ENCODE measurements at regions not wholly inside any gene's neighbourhood (a gene's known extent, or its start where the extent isn't known, plus 50 kb on each side); places are given as distances from the start of the nearest gene placed in this dataset.

DNA sequence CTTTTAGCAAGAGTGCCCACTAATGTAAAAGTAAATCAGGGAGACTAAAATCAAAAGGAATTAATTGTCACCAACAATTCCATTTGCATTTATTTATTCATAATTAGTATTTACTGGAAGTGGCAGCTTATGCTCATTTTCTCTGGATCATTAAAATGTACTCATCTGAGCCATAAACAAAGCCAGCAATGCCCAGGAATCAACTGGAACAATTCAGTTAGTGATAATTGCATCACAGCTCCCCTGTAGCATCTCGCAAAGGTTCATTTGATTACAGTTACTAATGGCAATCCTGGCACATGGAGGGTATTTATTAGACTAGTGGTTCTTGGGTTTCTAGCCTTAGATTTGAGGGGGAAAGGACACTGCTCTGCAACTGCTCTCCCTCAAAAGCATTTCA lies 92.7 kb upstream of the C1orf21 start:
- DNase-seq (ENCODE audit: insufficient read length, low spot score) = no peak
- FAIRE-seq = no peak
- no peak for TF ChIP-seq POU2F2 (IDR thresholded peaks at IDR 0.05; ENCODE audit: low read depth, low read length)
- TF ChIP-seq POLR2A (IDR thresholded peaks at IDR 0.05; ENCODE audit: low read depth, low read length) = no peak
- no peak for TF ChIP-seq TAF1 (IDR thresholded peaks at IDR 0.05; ENCODE audit: low read depth, low read length)
- no peak for TF ChIP-seq POLR2AphosphoS5 (IDR thresholded peaks at IDR 0.05; ENCODE audit: low read depth, low read length)
- no peak for TF ChIP-seq PAX5 (IDR thresholded peaks at IDR 0.05; ENCODE audit: insufficient read depth, low read length, severe bottlenecking)
- TF ChIP-seq SPI1 (IDR thresholded peaks at IDR 0.05; ENCODE audit: low read depth, low read length) = no peak

DNA sequence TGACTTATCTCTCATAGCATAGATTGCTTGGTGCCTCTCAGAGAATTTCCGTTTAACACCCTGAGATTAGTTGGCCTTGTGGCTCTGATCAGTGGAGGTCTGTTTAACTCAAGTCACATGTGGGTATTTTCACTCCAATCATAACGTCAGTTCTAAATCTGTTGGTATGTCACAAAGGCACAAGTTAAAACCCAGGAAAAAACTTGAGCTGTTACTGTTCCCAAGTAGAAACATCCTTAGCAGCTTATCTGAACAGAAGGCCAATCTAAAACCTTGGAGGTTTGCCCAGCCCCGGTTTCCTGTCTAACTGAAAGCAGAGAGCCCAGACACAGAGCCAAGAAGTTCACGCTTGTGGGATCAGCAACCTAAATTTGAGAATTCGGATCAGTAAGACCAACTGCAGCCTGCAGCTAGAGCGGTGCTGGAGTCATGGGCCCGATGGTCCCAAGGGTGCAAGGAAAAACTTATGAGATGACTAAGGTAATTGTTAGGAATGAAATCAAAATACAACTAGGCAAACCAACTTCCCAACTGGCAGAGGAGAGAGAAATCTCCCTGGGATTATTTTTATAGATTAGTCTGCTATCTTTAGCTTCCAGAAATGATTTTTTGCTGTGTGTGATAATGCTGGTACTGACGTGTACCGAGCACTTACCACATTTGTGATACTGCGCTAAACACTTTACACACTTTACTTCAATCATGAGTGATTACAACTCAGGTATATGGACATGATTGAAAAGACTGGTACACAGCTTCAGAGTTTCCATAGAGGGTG lies 90.2 kb upstream of the C1orf21 start:
- FAIRE-seq (no peak), DNase-seq (ENCODE audit: insufficient read length, low spot score) (no peak)
- TF ChIP-seq POLR2AphosphoS5 (IDR thresholded peaks at IDR 0.05; ENCODE audit: low read depth, low read length) (no peak), POLR2A (IDR thresholded peaks at IDR 0.05; ENCODE audit: low read depth, low read length) (no peak), TAF1 (IDR thresholded peaks at IDR 0.05; ENCODE audit: low read depth, low read length) (no peak), POU2F2 (IDR thresholded peaks at IDR 0.05; ENCODE audit: low read depth, low read length) (no peak), PAX5 (IDR thresholded peaks at IDR 0.05; ENCODE audit: insufficient read depth, low read length, severe bottlenecking) (no peak), SPI1 (IDR thresholded peaks at IDR 0.05; ENCODE audit: low read depth, low read length) (no peak)

GRCh38 chr1:184297244-184297750 lies 89.5 kb upstream of the C1orf21 start:
- no peak for TF ChIP-seq SPI1 (IDR thresholded peaks at IDR 0.05; ENCODE audit: low read depth, low read length)
- DNase-seq (ENCODE audit: insufficient read length, low spot score) (no peak), FAIRE-seq (no peak)

- TF ChIP-seq TAF1 (IDR thresholded peaks at IDR 0.05; ENCODE audit: low read depth, low read length) (no peak), POLR2A (IDR thresholded peaks at IDR 0.05; ENCODE audit: low read depth, low read length) (no peak), POLR2AphosphoS5 (IDR thresholded peaks at IDR 0.05; ENCODE audit: low read depth, low read length) (no peak), POU2F2 (IDR thresholded peaks at IDR 0.05; ENCODE audit: low read depth, low read length) (no peak), SPI1 (IDR thresholded peaks at IDR 0.05; ENCODE audit: low read depth, low read length) (no peak), PAX5 (IDR thresholded peaks at IDR 0.05; ENCODE audit: insufficient read depth, low read length, severe bottlenecking) (no peak)
- no peak for DNase-seq (ENCODE audit: insufficient read length, low spot score)
- FAIRE-seq = no peak
Measured at GRCh38 chr1:184298440-184299405, 88.1 kb upstream of the C1orf21 start.

DNA sequence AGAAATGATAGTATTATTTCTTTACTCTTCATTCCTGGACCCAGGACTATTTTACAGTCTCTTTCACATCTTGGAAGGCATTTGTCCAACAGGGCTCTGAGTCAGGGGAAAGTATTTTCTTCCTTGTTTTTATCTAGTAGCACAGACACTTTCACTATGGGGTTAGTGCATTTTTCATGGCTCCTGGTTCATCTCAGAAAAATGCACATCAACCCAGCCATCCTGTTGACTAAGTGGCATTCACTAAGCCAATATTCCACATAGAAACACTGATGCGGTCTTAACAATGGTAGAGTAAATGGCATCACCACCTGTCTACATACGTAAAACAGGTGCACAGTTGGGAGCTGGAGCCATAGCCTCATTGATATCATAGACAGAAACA lies 87.4 kb upstream of the C1orf21 start:
- DNase-seq (ENCODE audit: insufficient read length, low spot score) = no peak
- no peak for FAIRE-seq
- TF ChIP-seq SPI1 (IDR thresholded peaks at IDR 0.05; ENCODE audit: low read depth, low read length) (no peak), TAF1 (IDR thresholded peaks at IDR 0.05; ENCODE audit: low read depth, low read length) (no peak), POLR2AphosphoS5 (IDR thresholded peaks at IDR 0.05; ENCODE audit: low read depth, low read length) (no peak), POLR2A (IDR thresholded peaks at IDR 0.05; ENCODE audit: low read depth, low read length) (no peak), POU2F2 (IDR thresholded peaks at IDR 0.05; ENCODE audit: low read depth, low read length) (no peak), PAX5 (IDR thresholded peaks at IDR 0.05; ENCODE audit: insufficient read depth, low read length, severe bottlenecking) (no peak)

GRCh38 chr1:184299796-184300195 lies 87.0 kb upstream of the C1orf21 start:
- DNase-seq (ENCODE audit: insufficient read length, low spot score) = no peak
- TF ChIP-seq POU2F2 (IDR thresholded peaks at IDR 0.05; ENCODE audit: low read depth, low read length) (no peak), TAF1 (IDR thresholded peaks at IDR 0.05; ENCODE audit: low read depth, low read length) (no peak), SPI1 (IDR thresholded peaks at IDR 0.05; ENCODE audit: low read depth, low read length) (no peak), PAX5 (IDR thresholded peaks at IDR 0.05; ENCODE audit: insufficient read depth, low read length, severe bottlenecking) (no peak), POLR2A (IDR thresholded peaks at IDR 0.05; ENCODE audit: low read depth, low read length) (no peak), POLR2AphosphoS5 (IDR thresholded peaks at IDR 0.05; ENCODE audit: low read depth, low read length) (no peak)
- FAIRE-seq = no peak

GRCh38 chr1:184300446-184300845 lies 86.4 kb upstream of the C1orf21 start:
- TF ChIP-seq PAX5 (IDR thresholded peaks at IDR 0.05; ENCODE audit: insufficient read depth, low read length, severe bottlenecking) = no peak
- TF ChIP-seq SPI1 (IDR thresholded peaks at IDR 0.05; ENCODE audit: low read depth, low read length) = no peak
- no peak for TF ChIP-seq POLR2AphosphoS5 (IDR thresholded peaks at IDR 0.05; ENCODE audit: low read depth, low read length)
- no peak for TF ChIP-seq TAF1 (IDR thresholded peaks at IDR 0.05; ENCODE audit: low read depth, low read length)
- TF ChIP-seq POLR2A (IDR thresholded peaks at IDR 0.05; ENCODE audit: low read depth, low read length) = no peak
- TF ChIP-seq POU2F2 (IDR thresholded peaks at IDR 0.05; ENCODE audit: low read depth, low read length) = no peak
- DNase-seq (ENCODE audit: insufficient read length, low spot score) = no peak
- FAIRE-seq = no peak

- DNase-seq (ENCODE audit: insufficient read length, low spot score) = no peak
- FAIRE-seq = no peak
- no peak for TF ChIP-seq POLR2A (IDR thresholded peaks at IDR 0.05; ENCODE audit: low read depth, low read length)
- no peak for TF ChIP-seq POU2F2 (IDR thresholded peaks at IDR 0.05; ENCODE audit: low read depth, low read length)
- no peak for TF ChIP-seq SPI1 (IDR thresholded peaks at IDR 0.05; ENCODE audit: low read depth, low read length)
- TF ChIP-seq POLR2AphosphoS5 (IDR thresholded peaks at IDR 0.05; ENCODE audit: low read depth, low read length) = no peak
- TF ChIP-seq PAX5 (IDR thresholded peaks at IDR 0.05; ENCODE audit: insufficient read depth, low read length, severe bottlenecking) = no peak
- no peak for TF ChIP-seq TAF1 (IDR thresholded peaks at IDR 0.05; ENCODE audit: low read depth, low read length)
Measured at GRCh38 chr1:184301227-184301626, 85.6 kb upstream of the C1orf21 start.

DNA sequence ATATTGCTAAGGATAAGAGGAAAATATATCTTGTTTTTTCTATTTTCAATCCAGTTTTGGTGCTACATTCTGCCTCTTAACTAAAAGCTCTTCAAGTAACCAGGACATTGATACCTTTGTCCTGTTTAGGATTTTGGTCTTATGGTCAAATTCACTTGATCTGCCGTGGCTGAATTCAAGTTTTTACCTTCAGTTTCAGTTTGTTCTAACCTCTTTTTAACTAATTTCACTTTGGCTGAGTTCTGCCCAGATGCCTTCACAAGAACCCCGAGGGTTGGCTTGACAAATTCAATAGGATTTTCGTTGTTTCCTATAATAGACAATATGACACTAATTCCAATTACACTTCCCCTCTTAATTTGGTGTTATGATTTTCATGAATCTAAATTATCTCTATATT lies 84.5 kb upstream of the C1orf21 start:
- FAIRE-seq (no peak), DNase-seq (ENCODE audit: insufficient read length, low spot score) (no peak)
- TF ChIP-seq POU2F2 (IDR thresholded peaks at IDR 0.05; ENCODE audit: low read depth, low read length) (no peak), POLR2AphosphoS5 (IDR thresholded peaks at IDR 0.05; ENCODE audit: low read depth, low read length) (no peak), PAX5 (IDR thresholded peaks at IDR 0.05; ENCODE audit: insufficient read depth, low read length, severe bottlenecking) (no peak), POLR2A (IDR thresholded peaks at IDR 0.05; ENCODE audit: low read depth, low read length) (no peak), TAF1 (IDR thresholded peaks at IDR 0.05; ENCODE audit: low read depth, low read length) (no peak)

Measured in GM12891 (cell line).